IPS-18c (cell line): ENCODE measurements at regions not wholly inside any gene's neighbourhood (a gene's known extent, or its start where the extent isn't known, plus 50 kb on each side); places are given as distances from the start of the nearest gene placed in this dataset.

Source experiments
- H3K4me3 ChIP-seq: 2 replicates; pipeline ENCODE4 v1.7.0; 2013; ENCODE audit warnings: low read depth, mild to moderate bottlenecking, low read length, moderate library complexity; ENCODE audit not compliant: insufficient read depth
- H3K9me3 ChIP-seq: one replicate; pipeline ENCODE4 v1.6.1; 2013; ENCODE audit warnings: mild to moderate bottlenecking, low read length, moderate library complexity; ENCODE audit not compliant: control insufficient read depth, insufficient read depth

GRCh38 chr4:82215800-82216199, 158.0 kb downstream of the HNRNPD start:
- H3K9me3 ChIP-seq: no peaks in the 10 kb centered on the region
- no peak overlapping the region for H3K4me3 ChIP-seq

- H3K4me3 ChIP-seq: no peak overlapping the region
- H3K9me3 ChIP-seq: no peaks in the 10 kb centered on the region
These were observed 158.8 kb downstream of the HNRNPD start for GRCh38 chr4:82215039-82215438.

DNA sequence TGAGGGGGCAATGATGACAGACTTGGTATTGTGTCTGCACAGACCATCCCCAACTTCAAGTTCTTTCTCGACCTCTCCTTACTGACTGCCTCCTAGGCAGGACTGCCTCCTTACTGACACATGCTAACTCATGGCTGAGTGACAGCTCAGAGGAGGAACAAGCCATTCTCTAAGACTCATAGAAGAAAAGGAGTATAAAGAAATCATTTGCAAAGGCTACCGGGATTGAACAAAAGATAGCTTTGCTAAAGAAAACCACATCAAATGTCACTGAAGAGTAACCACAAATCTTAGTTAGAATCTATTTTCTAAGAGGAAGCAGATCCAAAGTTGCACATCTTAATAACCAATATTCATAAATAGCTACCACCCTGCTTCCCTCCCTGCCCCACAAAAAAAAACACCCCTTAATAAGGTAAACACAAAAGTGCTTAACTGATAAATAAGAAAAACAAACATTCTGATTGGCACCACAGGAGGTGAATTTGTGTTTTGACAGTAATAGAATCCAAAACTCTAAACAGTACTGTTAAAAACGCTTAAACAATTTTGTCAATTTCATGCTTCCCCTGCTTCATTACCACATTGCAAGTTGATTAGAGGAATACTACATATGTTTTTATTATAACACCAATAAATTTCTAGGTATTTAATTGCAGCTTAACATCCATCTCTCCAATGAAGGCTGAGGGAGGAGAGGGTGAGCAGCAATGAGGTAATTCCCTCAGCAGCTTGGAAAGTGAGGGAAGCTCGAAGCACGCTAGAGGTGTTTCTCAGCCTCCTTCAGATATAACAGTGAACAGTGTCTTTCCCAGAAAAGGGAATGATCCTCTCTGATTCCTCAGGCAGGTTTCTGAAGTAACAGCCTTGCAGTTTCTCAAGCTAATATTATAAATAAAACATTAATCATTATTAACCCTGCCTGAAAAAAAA, 160.0 kb downstream of the HNRNPD start:
- Histone ChIP-seq H3K4me3 (no peak overlapping the region), H3K9me3 (no peaks in the 10 kb centered on the region)

GRCh38 chr4:82201805-82202641, 171.8 kb downstream of the HNRNPD start:
- Histone ChIP-seq H3K9me3 (no peaks in the 10 kb centered on the region), H3K4me3 (no peak overlapping the region)

- Histone ChIP-seq H3K9me3 (no peaks in the 10 kb centered on the region), H3K4me3 (no peak overlapping the region)
These were observed 172.5 kb downstream of the HNRNPD start for GRCh38 chr4:82201303-82201702.

DNA sequence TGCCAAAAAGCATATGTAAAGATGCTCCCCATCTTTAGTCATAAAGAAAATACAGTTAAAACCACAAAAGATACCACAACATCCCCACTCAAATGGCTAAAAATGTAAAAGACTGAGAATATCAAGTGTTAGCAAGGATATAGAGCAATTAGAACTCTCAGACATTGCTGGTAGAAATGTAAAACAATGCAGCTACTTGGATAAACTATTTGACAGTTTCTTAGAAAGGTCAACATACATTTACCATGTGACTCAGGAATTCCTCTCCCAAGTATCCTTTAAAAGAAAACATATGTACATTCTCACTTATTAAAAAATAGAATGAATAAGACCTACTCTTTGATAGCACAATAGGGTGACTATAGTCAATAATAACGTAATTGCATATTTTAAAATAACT, 173.7 kb downstream of the HNRNPD start:
- no peak overlapping the region for H3K4me3 ChIP-seq
- no peaks in the 10 kb centered on the region for H3K9me3 ChIP-seq

DNA sequence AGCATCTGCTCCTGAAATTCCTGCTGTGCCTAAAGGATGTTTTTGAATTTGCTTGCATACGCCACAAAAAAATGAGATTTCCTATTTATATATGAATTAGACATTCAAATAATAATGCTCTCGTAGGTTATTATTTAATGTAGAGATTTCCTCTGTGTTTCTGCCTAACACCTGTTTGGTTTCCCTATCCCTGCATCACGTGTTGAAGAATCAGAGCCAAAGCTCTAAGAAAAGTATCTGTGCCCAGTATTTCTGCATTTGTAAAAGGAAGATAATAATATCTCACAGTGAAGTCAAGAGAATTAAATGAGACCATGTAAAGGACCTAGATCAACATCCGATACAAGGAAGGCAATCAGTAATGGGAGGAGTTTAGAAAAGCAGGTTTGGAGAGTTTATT, 179.5 kb downstream of the HNRNPD start:
- no peak overlapping the region for H3K4me3 ChIP-seq

GRCh38 chr4:82192017-82192673, 181.6 kb downstream of the HNRNPD start:
- H3K4me3 ChIP-seq: no peak overlapping the region
- H3K9me3 ChIP-seq: no peaks in the 10 kb centered on the region

More for the DNA sequence above, 179.5 kb downstream of the HNRNPD start:
- no peaks in the 10 kb centered on the region for H3K9me3 ChIP-seq

- Histone ChIP-seq H3K4me3 (no peak overlapping the region), H3K9me3 (peaks cover 2% of the 10 kb centered on the region)
These were observed 192.0 kb downstream of the HNRNPD start for GRCh38 chr4:82181789-82182188.

GRCh38 chr4:82172186-82172585, 201.6 kb downstream of the HNRNPD start:
- H3K4me3 ChIP-seq: no peak overlapping the region

GRCh38 chr4:82171531-82172155, 202.1 kb downstream of the HNRNPD start:
- Histone ChIP-seq H3K4me3 (no peak overlapping the region), H3K9me3 (no peaks in the 10 kb centered on the region)

More at GRCh38 chr4:82172186-82172585, 201.6 kb downstream of the HNRNPD start:
- H3K9me3 ChIP-seq: no peaks in the 10 kb centered on the region

- no peaks in the 10 kb centered on the region for H3K9me3 ChIP-seq
These were observed 224.0 kb downstream of the HNRNPD start for GRCh38 chr4:82149750-82150149.

GRCh38 chr4:82145850-82146249, 227.9 kb downstream of the HNRNPD start:
- Histone ChIP-seq H3K4me3 (no peak overlapping the region), H3K9me3 (no peaks in the 10 kb centered on the region)

More at GRCh38 chr4:82149750-82150149, 224.0 kb downstream of the HNRNPD start:
- no peak overlapping the region for H3K4me3 ChIP-seq

DNA sequence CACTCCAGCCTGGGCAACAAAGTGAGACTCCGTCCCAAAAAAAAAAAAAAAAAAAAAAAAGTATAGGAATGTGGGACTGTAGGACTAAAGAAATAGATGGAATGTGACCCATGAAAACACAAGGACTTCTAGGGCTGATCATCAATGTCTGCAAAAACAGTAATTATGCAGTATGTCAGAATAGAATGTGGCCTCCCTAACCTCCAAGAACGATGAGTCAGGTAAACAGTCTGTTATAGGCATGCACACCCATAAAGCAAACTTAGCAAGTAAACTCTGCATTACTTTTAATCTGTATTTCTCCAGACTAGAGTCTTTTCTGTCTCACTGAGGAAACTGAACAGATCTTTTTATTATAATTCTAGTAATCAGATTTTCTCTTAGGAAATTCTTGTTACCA, 233.4 kb downstream of the HNRNPD start:
- Histone ChIP-seq H3K9me3 (no peaks in the 10 kb centered on the region), H3K4me3 (no peak overlapping the region)

DNA sequence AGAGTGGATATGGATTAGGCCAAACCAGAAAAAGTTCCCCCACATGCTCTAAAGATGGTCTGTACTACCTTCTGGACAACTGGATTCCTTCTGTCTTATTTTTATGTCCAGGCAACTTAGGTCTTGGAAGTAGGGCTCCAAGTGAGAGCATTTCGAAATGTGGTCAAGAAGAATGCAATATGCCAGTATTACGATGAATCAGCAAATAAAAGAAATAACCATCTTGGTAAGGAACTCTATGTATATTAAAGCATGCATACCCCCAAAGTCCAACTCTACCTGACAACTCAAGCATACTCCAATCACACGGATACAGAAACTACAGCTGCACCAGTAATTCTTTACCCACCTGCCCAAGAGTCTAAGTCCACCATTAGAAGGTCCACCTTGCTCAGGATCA, 234.5 kb downstream of the HNRNPD start:
- Histone ChIP-seq H3K9me3 (no peaks in the 10 kb centered on the region), H3K4me3 (no peak overlapping the region)

GRCh38 chr4:82138374-82138773, 235.4 kb downstream of the HNRNPD start:
- no peaks in the 10 kb centered on the region for H3K9me3 ChIP-seq
- H3K4me3 ChIP-seq: no peak overlapping the region

GRCh38 chr4:82136161-82136801, 237.5 kb downstream of the HNRNPD start:
- H3K9me3 ChIP-seq: no peaks in the 10 kb centered on the region

More at GRCh38 chr4:82136161-82136801, 237.5 kb downstream of the HNRNPD start:
- no peak overlapping the region for H3K4me3 ChIP-seq
